ENCODE measurements at regions not wholly inside any gene's neighbourhood (a gene's known extent, or its start where the extent isn't known, plus 50 kb on each side); places are given as distances from the start of the nearest gene placed in this dataset.

DNA sequence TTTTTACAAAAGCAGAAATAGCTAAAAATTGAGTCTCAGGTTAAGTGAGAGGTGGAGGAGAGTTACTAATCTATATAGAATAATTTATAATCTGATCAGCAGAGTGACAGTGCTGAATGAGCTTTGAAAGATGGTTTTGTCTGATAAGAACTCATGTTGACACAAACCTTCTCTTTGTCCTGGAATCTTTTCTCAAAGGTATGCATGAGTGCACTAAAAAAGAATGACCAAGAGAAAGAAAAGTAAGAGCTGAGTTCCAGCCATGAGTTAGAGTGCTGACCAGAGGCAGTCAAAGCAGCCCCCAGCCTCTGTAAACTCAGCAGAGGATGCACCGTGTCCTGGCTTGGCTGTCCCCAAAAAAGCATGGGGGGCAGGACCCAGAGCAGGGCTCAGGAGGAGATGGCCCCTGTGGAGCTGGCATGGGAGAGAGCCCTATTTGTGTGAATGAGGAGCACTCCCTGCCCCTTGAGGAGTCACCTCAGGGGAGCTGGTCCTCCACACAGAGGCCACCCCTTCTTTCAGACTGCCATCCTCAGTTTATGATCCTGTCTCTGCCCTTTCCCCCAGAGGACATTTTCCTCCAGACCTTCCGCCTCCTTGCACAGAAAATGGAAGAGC lies 129.8 kb downstream of the SEC23A start:
- Histone ChIP-seq H3K27ac (ENCODE audit: low read depth, low read length) (no peak overlapping the region), H3K27me3 (ENCODE audit: control insufficient read depth, insufficient read depth, low read length) (no peaks in the 10 kb centered on the region)

GRCh38 chr14:38972511-38972910 lies 130.5 kb downstream of the SEC23A start:
- Histone ChIP-seq H3K27ac (ENCODE audit: low read depth, low read length) (no peak overlapping the region), H3K4me3 (ENCODE audit: low read depth, low read length) (no peak overlapping the region), H3K36me3 (ENCODE audit: control insufficient read depth, insufficient read depth, low read length) (no peaks in the 10 kb centered on the region), H3K9me3 (ENCODE audit: control insufficient read depth, insufficient read depth, low read depth, low read length) (no peaks in the 10 kb centered on the region), H3K4me1 (ENCODE audit: control insufficient read depth, insufficient read depth, low read length) (no peaks in the 10 kb centered on the region), H3K27me3 (ENCODE audit: control insufficient read depth, insufficient read depth, low read length) (no peaks in the 10 kb centered on the region), H3K9ac (ENCODE audit: low read length) (no peak overlapping the region)

More for the DNA sequence above, 129.8 kb downstream of the SEC23A start:
- H3K4me1 ChIP-seq (ENCODE audit: control insufficient read depth, insufficient read depth, low read length) = no peaks in the 10 kb centered on the region
- no peaks in the 10 kb centered on the region for H3K36me3 ChIP-seq (ENCODE audit: control insufficient read depth, insufficient read depth, low read length)
- H3K9ac ChIP-seq (ENCODE audit: low read length) = no peak overlapping the region
- H3K4me3 ChIP-seq (ENCODE audit: low read depth, low read length) = no peak overlapping the region
- H3K9me3 ChIP-seq (ENCODE audit: control insufficient read depth, insufficient read depth, low read depth, low read length) = no peaks in the 10 kb centered on the region

GRCh38 chr14:38971258-38971921 lies 131.6 kb downstream of the SEC23A start:
- Histone ChIP-seq H3K36me3 (ENCODE audit: control insufficient read depth, insufficient read depth, low read length) (no peaks in the 10 kb centered on the region), H3K4me1 (ENCODE audit: control insufficient read depth, insufficient read depth, low read length) (no peaks in the 10 kb centered on the region), H3K9ac (ENCODE audit: low read length) (no peak overlapping the region)

GRCh38 chr14:38964630-38965029 lies 138.4 kb downstream of the SEC23A start:
- H3K9ac ChIP-seq (ENCODE audit: low read length) = no peak overlapping the region
- no peak overlapping the region for H3K27ac ChIP-seq (ENCODE audit: low read depth, low read length)
- H3K36me3 ChIP-seq (ENCODE audit: control insufficient read depth, insufficient read depth, low read length) = no peaks in the 10 kb centered on the region
- no peaks in the 10 kb centered on the region for H3K27me3 ChIP-seq (ENCODE audit: control insufficient read depth, insufficient read depth, low read length)
- H3K9me3 ChIP-seq (ENCODE audit: control insufficient read depth, insufficient read depth, low read depth, low read length) = no peaks in the 10 kb centered on the region
- no peak overlapping the region for H3K4me3 ChIP-seq (ENCODE audit: low read depth, low read length)
- H3K4me1 ChIP-seq (ENCODE audit: control insufficient read depth, insufficient read depth, low read length) = no peaks in the 10 kb centered on the region

More at GRCh38 chr14:38971258-38971921, 131.6 kb downstream of the SEC23A start:
- Histone ChIP-seq H3K9me3 (ENCODE audit: control insufficient read depth, insufficient read depth, low read depth, low read length) (no peaks in the 10 kb centered on the region), H3K27me3 (ENCODE audit: control insufficient read depth, insufficient read depth, low read length) (no peaks in the 10 kb centered on the region), H3K4me3 (ENCODE audit: low read depth, low read length) (no peak overlapping the region), H3K27ac (ENCODE audit: low read depth, low read length) (no peak overlapping the region)

DNA sequence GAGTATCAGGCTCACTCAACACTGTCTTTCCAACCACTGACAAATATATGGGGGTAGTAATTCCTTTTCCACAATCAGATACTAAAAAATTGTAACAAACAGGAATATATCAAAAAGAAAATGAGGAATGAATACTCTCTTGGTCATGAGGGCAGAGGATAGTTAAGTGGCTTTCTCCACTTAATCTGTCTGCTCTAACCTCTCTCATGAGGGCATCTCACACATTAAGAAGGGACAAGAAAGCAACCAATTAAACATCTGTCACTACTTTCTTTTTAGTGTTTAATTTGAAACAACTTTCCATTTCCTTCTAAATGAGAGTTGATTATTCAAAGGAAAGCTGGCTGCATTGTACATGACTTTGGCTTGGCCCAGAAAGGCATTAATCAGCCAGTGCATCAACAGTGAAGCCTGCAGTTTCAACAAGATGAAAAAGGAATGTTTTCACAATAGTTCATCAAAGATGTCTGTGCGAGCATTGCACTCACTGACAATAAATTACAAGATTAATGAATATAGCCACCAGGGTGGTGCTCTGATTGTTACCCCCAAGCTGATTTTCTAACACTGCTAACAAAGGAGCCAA lies 142.0 kb downstream of the SEC23A start:
- Histone ChIP-seq H3K4me3 (ENCODE audit: low read depth, low read length) (no peak overlapping the region), H3K4me1 (ENCODE audit: control insufficient read depth, insufficient read depth, low read length) (no peaks in the 10 kb centered on the region), H3K9me3 (ENCODE audit: control insufficient read depth, insufficient read depth, low read depth, low read length) (no peaks in the 10 kb centered on the region), H3K36me3 (ENCODE audit: control insufficient read depth, insufficient read depth, low read length) (no peaks in the 10 kb centered on the region), H3K27me3 (ENCODE audit: control insufficient read depth, insufficient read depth, low read length) (no peaks in the 10 kb centered on the region), H3K9ac (ENCODE audit: low read length) (no peak overlapping the region), H3K27ac (ENCODE audit: low read depth, low read length) (no peak overlapping the region)

- H3K4me1 ChIP-seq (ENCODE audit: control insufficient read depth, insufficient read depth, low read length) = no peaks in the 10 kb centered on the region
- no peaks in the 10 kb centered on the region for H3K36me3 ChIP-seq (ENCODE audit: control insufficient read depth, insufficient read depth, low read length)
- no peak overlapping the region for H3K27ac ChIP-seq (ENCODE audit: low read depth, low read length)
- no peaks in the 10 kb centered on the region for H3K27me3 ChIP-seq (ENCODE audit: control insufficient read depth, insufficient read depth, low read length)
- no peak overlapping the region for H3K4me3 ChIP-seq (ENCODE audit: low read depth, low read length)
- no peaks in the 10 kb centered on the region for H3K9me3 ChIP-seq (ENCODE audit: control insufficient read depth, insufficient read depth, low read depth, low read length)
- no peak overlapping the region for H3K9ac ChIP-seq (ENCODE audit: low read length)
Measured at GRCh38 chr14:38959021-38959420, 144.0 kb downstream of the SEC23A start.

GRCh38 chr14:38958589-38958988 lies 144.4 kb downstream of the SEC23A start:
- Histone ChIP-seq H3K9me3 (ENCODE audit: control insufficient read depth, insufficient read depth, low read depth, low read length) (no peaks in the 10 kb centered on the region), H3K27me3 (ENCODE audit: control insufficient read depth, insufficient read depth, low read length) (no peaks in the 10 kb centered on the region), H3K4me1 (ENCODE audit: control insufficient read depth, insufficient read depth, low read length) (no peaks in the 10 kb centered on the region), H3K9ac (ENCODE audit: low read length) (no peak overlapping the region), H3K4me3 (ENCODE audit: low read depth, low read length) (no peak overlapping the region), H3K27ac (ENCODE audit: low read depth, low read length) (no peak overlapping the region), H3K36me3 (ENCODE audit: control insufficient read depth, insufficient read depth, low read length) (no peaks in the 10 kb centered on the region)

DNA sequence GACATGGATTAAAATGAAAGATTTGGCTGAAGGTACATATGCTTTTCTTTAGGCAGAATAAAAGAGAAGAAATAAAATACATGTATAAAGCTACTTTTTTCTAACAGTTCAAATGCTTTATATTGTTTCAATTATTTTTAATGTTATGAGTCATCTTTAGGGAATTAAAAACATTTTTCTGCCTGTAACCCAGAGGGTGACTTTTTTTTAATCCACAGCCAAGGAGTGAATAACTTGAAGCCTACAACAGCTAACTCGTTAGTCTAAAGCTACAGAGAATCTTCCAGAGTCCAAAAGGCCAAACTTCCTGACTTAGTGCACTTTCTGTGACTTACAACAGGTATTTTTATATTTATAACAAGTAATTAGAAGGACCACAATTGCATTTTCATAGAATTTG lies 151.6 kb downstream of the SEC23A start:
- no peaks in the 10 kb centered on the region for H3K27me3 ChIP-seq (ENCODE audit: control insufficient read depth, insufficient read depth, low read length)
- H3K4me3 ChIP-seq (ENCODE audit: low read depth, low read length) = no peak overlapping the region
- H3K9ac ChIP-seq (ENCODE audit: low read length) = no peak overlapping the region
- no peaks in the 10 kb centered on the region for H3K9me3 ChIP-seq (ENCODE audit: control insufficient read depth, insufficient read depth, low read depth, low read length)
- no peaks in the 10 kb centered on the region for H3K4me1 ChIP-seq (ENCODE audit: control insufficient read depth, insufficient read depth, low read length)
- H3K36me3 ChIP-seq (ENCODE audit: control insufficient read depth, insufficient read depth, low read length) = no peaks in the 10 kb centered on the region
- H3K27ac ChIP-seq (ENCODE audit: low read depth, low read length) = no peak overlapping the region

DNA sequence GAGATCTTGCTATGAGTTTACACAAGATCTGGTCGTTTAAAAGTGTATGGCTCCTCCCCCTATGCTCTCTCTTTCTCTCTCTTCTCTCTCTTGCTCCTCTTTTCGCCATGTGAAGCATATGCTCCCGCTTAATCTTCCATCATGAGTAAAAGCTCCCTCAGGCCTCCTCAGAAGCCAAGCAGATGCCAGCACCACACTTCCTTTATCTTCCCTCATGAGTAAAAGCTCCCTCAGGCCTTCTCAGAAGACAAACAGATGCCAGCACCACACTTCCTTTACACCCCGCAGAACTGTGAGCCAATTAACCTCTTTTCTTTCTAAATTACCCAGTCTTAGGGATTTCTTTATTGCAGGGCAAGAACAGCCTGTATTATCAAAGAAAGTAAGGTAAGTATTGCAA lies 152.4 kb downstream of the SEC23A start:
- H3K27ac ChIP-seq (ENCODE audit: low read depth, low read length) = no peak overlapping the region
- no peaks in the 10 kb centered on the region for H3K9me3 ChIP-seq (ENCODE audit: control insufficient read depth, insufficient read depth, low read depth, low read length)
- H3K27me3 ChIP-seq (ENCODE audit: control insufficient read depth, insufficient read depth, low read length) = no peaks in the 10 kb centered on the region
- H3K4me3 ChIP-seq (ENCODE audit: low read depth, low read length) = no peak overlapping the region
- no peaks in the 10 kb centered on the region for H3K4me1 ChIP-seq (ENCODE audit: control insufficient read depth, insufficient read depth, low read length)
- H3K36me3 ChIP-seq (ENCODE audit: control insufficient read depth, insufficient read depth, low read length) = no peaks in the 10 kb centered on the region
- H3K9ac ChIP-seq (ENCODE audit: low read length) = no peak overlapping the region

GRCh38 chr14:38948576-38948975 lies 154.5 kb downstream of the SEC23A start:
- Histone ChIP-seq H3K4me3 (ENCODE audit: low read depth, low read length) (no peak overlapping the region), H3K36me3 (ENCODE audit: control insufficient read depth, insufficient read depth, low read length) (no peaks in the 10 kb centered on the region), H3K4me1 (ENCODE audit: control insufficient read depth, insufficient read depth, low read length) (no peaks in the 10 kb centered on the region), H3K9me3 (ENCODE audit: control insufficient read depth, insufficient read depth, low read depth, low read length) (no peaks in the 10 kb centered on the region), H3K27ac (ENCODE audit: low read depth, low read length) (no peak overlapping the region), H3K9ac (ENCODE audit: low read length) (no peak overlapping the region), H3K27me3 (ENCODE audit: control insufficient read depth, insufficient read depth, low read length) (no peaks in the 10 kb centered on the region)

- no peaks in the 10 kb centered on the region for H3K4me1 ChIP-seq (ENCODE audit: control insufficient read depth, insufficient read depth, low read length)
- H3K27ac ChIP-seq (ENCODE audit: low read depth, low read length) = no peak overlapping the region
- H3K9ac ChIP-seq (ENCODE audit: low read length) = no peak overlapping the region
- no peaks in the 10 kb centered on the region for H3K36me3 ChIP-seq (ENCODE audit: control insufficient read depth, insufficient read depth, low read length)
- H3K27me3 ChIP-seq (ENCODE audit: control insufficient read depth, insufficient read depth, low read length) = no peaks in the 10 kb centered on the region
- H3K4me3 ChIP-seq (ENCODE audit: low read depth, low read length) = no peak overlapping the region
- no peaks in the 10 kb centered on the region for H3K9me3 ChIP-seq (ENCODE audit: control insufficient read depth, insufficient read depth, low read depth, low read length)
Measured at GRCh38 chr14:38948171-38948570, 154.9 kb downstream of the SEC23A start.

Measured in HUES6 (cell line).